Endothelial cell of umbilical vein (primary cell): ENCODE measurements at regions not wholly inside any gene's neighbourhood (a gene's known extent, or its start where the extent isn't known, plus 50 kb on each side); places are given as distances from the start of the nearest gene placed in this dataset.
A peak's percentile ranks its signal among the peaks of the same experiment; 100 is the strongest.

Experiments
- CTCF ChIP-seq, 2 donors: IDR thresholded peaks; 1 replicate in 1 of 2; 2 replicates in 1 of 2; pipeline ENCODE4 v1.5.1; 2011; ENCODE audit warnings: low read length in 2 of 2, mild to moderate bottlenecking in 2 of 2, moderate library complexity in 2 of 2, control low read depth in 1 of 2, inconsistent platforms in 1 of 2, low read depth in 1 of 2; ENCODE audit not compliant: insufficient read depth in 1 of 2; ENCODE audit errors: extremely low read depth in 1 of 2
- EZH2 ChIP-seq: IDR thresholded peaks from 2 replicates; pipeline ENCODE4 v1.6.1; 2012; ENCODE audit warnings: borderline replicate concordance, low read depth, mild to moderate bottlenecking, moderate library complexity, low read length, inconsistent platforms; ENCODE audit not compliant: severe bottlenecking
- FOS ChIP-seq: IDR thresholded peaks from 2 replicates; pipeline ENCODE4 v1.6.1; 2011; ENCODE audit warnings: mild to moderate bottlenecking, low read length, moderate library complexity, borderline replicate concordance; ENCODE audit not compliant: insufficient read depth
- MAX ChIP-seq: IDR thresholded peaks from 2 replicates; pipeline ENCODE4 v1.6.1; 2011; ENCODE audit not compliant: insufficient read depth, insufficient read length
- POLR2A ChIP-seq: IDR thresholded peaks from 2 replicates; pipeline ENCODE4 v1.6.1; 2012; ENCODE audit warnings: low read depth, mild to moderate bottlenecking, control low read depth, low read length
- POLR2AphosphoS5 ChIP-seq: IDR thresholded peaks from 2 replicates; pipeline ENCODE4 v1.6.1; 2012; ENCODE audit warnings: low read depth, mild to moderate bottlenecking, control low read depth, low read length, moderate library complexity; ENCODE audit not compliant: insufficient read depth

- TF ChIP-seq EZH2 (no peak), CTCF (IDR thresholded peaks at IDR 0.05; ENCODE audit: extremely low read depth in 1 of 2, insufficient read depth in 1 of 2, low read depth in 1 of 2, low read length in 2 of 2) (no peak), POLR2AphosphoS5 (no peak), POLR2A (no peak), FOS (peak; percentile 46), MAX (no peak)
Observed at GRCh38 chr2:176414641-176415040, 145.4 kb downstream of the MTX2 start.
